AG04450 (cell line): ENCODE measurements at regions not wholly inside any gene's neighbourhood (a gene's known extent, or its start where the extent isn't known, plus 50 kb on each side); places are given as distances from the start of the nearest gene placed in this dataset.
"Not testable (repeated sequence)": the region's sequence is repeated elsewhere in the genome, so short reads cannot be mapped to it uniquely, and the experiment has no call there.

Experiments used
- CTCF ChIA-PET: fragments of 300-600, 350-600 bp; formaldehyde crosslinking; extraction: SDS; loops from one replicate; lab custom pipeline; 2022; ENCODE audit warnings: antibody characterized with exemption, inconsistent platforms; lab: Charles Lee
- POLR2A ChIA-PET: fragments of 350-600 bp; formaldehyde crosslinking; extraction: SDS; loops from one replicate; lab custom pipeline; 2021; ENCODE audit warnings: antibody characterized with exemption, inconsistent platforms; lab: Yijun Ruan, JAX
- DNase-seq: peaks from one replicate; pipeline ENCODE4 v3.0.0-alpha.2; 2011; ENCODE audit warnings: low read depth, low spot score
- H3K27ac ChIP-seq: one replicate; pipeline ENCODE4 v1.5.1; 2012; ENCODE audit warnings: low read depth, low read length, control low read depth
- H3K27me3 ChIP-seq: one replicate; pipeline ENCODE4 v1.6.0; 2012; ENCODE audit warnings: low read length; ENCODE audit not compliant: control insufficient read depth, insufficient read depth
- H3K4me3 ChIP-seq: 2 replicates; pipeline ENCODE4 v1.5.1; 2011; ENCODE audit warnings: mild to moderate bottlenecking, low read depth, low read length, control low read depth
- H3K9me3 ChIP-seq: 2 replicates; pipeline ENCODE4 v1.5.1; 2012; ENCODE audit warnings: low read length; ENCODE audit not compliant: control insufficient read depth, insufficient read depth
- CTCF ChIP-seq: IDR thresholded peaks from 2 replicates; pipeline ENCODE4 v1.5.1; 2011; ENCODE audit warnings: low read depth, low read length, control low read depth, inconsistent platforms

- ChIA-PET POLR2A (no interaction called here), CTCF (no interaction called here)
- no peak overlapping the region for H3K4me3 ChIP-seq
- TF ChIP-seq CTCF = no peak
- DNase-seq = no peak
- H3K27me3 ChIP-seq = no peaks in the 10 kb centered on the region
- no peaks in the 10 kb centered on the region for H3K9me3 ChIP-seq
- no peak overlapping the region for H3K27ac ChIP-seq
Measured at GRCh38 chr7:112942981-112943380, 143.6 kb downstream of the GPR85 start.

GRCh38 chr7:112942125-112942524, 144.5 kb downstream of the GPR85 start:
- DNase-seq, POLR2A ChIA-PET, H3K4me3 ChIP-seq, H3K27me3 ChIP-seq, H3K9me3 ChIP-seq, H3K27ac ChIP-seq, CTCF ChIA-PET: not testable (repeated sequence)

GRCh38 chr7:112940314-112940732, 146.3 kb downstream of the GPR85 start:
- no peak for DNase-seq
- no peak for TF ChIP-seq CTCF
- Histone ChIP-seq H3K9me3 (no peaks in the 10 kb centered on the region), H3K27me3 (no peaks in the 10 kb centered on the region), H3K4me3 (peak overlapping the region; percentile 65), H3K27ac (peak overlapping the region; percentile 77)
- CTCF ChIA-PET = interaction anchor here (0.6 to 1.2 kb wide), 5 partner anchors 12 to 511 kb away, joined by 3 to 4 read pairs (median 3); no protein-coding TSS in a partner anchor
- POLR2A ChIA-PET = interaction anchor here (0.7 to 1.2 kb wide), 6 partner anchors 44 to 489 kb away, joined by 3 to 4 read pairs (median 4); partner anchors contain the start of genes GPR85 and TMEM168

- no peak; the same call in 1 of the 2 replicates for TF ChIP-seq CTCF
- peak; percentile 97 for DNase-seq
- CTCF ChIA-PET = interaction anchor here (0.6 to 1.2 kb wide), 5 partner anchors 11 to 512 kb away, joined by 3 to 4 read pairs (median 3); no protein-coding TSS in a partner anchor
- POLR2A ChIA-PET = interaction anchor here (0.7 to 1.2 kb wide), 6 partner anchors 44 to 489 kb away, joined by 3 to 4 read pairs (median 4); partner anchors contain the start of genes GPR85 and TMEM168
- peak overlapping the region; percentile 77 for H3K27ac ChIP-seq
- H3K27me3 ChIP-seq = no peaks in the 10 kb centered on the region
- H3K9me3 ChIP-seq = no peaks in the 10 kb centered on the region
- H3K4me3 ChIP-seq = peak overlapping the region; percentile 81
Measured at GRCh38 chr7:112939574-112940313, 146.9 kb downstream of the GPR85 start.

GRCh38 chr7:112938863-112939573, 147.6 kb downstream of the GPR85 start:
- no peaks in the 10 kb centered on the region for H3K27me3 ChIP-seq
- H3K4me3 ChIP-seq = peak overlapping the region; percentile 81
- H3K27ac ChIP-seq = no peak overlapping the region
- DNase-seq = no peak
- ChIA-PET CTCF (interaction anchor here (0.6 to 1.3 kb wide), 4 partner anchors 10 to 465 kb away, joined by 3 to 10 read pairs (median 4); no protein-coding TSS in a partner anchor), POLR2A (interaction anchor here (0.6 to 1.2 kb wide), 4 partner anchors 46 to 488 kb away, joined by 3 to 5 read pairs (median 4); no protein-coding TSS in a partner anchor)
- H3K9me3 ChIP-seq = no peaks in the 10 kb centered on the region
- no peak for TF ChIP-seq CTCF
